ENCODE measurements at regions not wholly inside any gene's neighbourhood (a gene's known extent, or its start where the extent isn't known, plus 50 kb on each side); places are given as distances from the start of the nearest gene placed in this dataset.

DNA sequence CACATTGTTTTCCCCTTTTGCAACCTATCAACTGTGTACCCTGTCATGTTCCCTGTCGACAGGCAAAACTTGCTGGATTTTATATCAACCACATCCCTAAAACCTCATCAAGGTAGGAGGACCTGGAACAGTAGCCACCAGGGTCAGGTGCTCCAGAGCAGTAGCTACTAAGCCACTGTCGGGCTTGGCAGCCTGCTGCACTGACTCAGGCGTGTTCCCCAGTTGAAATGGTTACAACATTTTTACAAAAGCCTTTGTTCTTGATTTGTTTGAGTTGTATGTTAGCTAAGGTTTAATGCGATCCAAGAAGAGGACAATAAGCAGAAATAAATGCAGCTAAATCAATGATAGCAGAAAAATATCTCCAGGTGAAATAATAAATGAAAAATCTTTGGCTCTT is 407.4 kb upstream of the TLE4 start:
- intact Hi-C loops (cut with DNase I): no loop called here

GRCh38 chr9:79165020-79165780 is 406.6 kb upstream of the TLE4 start:
- no peak for DNase-seq
- intact Hi-C loops (cut with DNase I): no loop called here

More for the DNA sequence above, 407.4 kb upstream of the TLE4 start:
- DNase-seq: no peak

DNA sequence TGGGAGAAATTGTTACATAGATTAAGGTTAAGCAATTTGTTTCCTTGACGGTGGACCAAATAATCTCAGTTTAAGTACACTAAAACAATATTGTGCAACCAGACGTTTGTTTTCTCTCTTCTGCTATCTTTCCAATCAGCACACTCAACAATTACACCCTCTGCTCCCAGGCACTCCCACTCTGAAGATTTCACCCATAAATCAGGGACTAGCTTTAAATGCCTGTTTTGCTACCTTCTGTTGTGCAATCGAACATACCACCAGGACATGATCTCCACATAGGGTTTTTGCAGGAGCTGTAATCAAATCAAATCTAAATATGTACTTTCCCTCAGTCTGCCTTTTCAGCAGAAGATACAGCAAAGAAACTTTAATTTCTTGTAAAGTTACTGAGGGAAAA is 405.8 kb upstream of the TLE4 start:
- intact Hi-C loops (cut with DNase I): no loop called here
- no peak for DNase-seq

- intact Hi-C loops (cut with DNase I): no loop called here
- no peak for DNase-seq
These were observed 401.1 kb upstream of the TLE4 start for GRCh38 chr9:79170643-79171042.

GRCh38 chr9:79173932-79174331 is 397.8 kb upstream of the TLE4 start:
- intact Hi-C loops (cut with DNase I): no loop called here
- no peak for DNase-seq

DNA sequence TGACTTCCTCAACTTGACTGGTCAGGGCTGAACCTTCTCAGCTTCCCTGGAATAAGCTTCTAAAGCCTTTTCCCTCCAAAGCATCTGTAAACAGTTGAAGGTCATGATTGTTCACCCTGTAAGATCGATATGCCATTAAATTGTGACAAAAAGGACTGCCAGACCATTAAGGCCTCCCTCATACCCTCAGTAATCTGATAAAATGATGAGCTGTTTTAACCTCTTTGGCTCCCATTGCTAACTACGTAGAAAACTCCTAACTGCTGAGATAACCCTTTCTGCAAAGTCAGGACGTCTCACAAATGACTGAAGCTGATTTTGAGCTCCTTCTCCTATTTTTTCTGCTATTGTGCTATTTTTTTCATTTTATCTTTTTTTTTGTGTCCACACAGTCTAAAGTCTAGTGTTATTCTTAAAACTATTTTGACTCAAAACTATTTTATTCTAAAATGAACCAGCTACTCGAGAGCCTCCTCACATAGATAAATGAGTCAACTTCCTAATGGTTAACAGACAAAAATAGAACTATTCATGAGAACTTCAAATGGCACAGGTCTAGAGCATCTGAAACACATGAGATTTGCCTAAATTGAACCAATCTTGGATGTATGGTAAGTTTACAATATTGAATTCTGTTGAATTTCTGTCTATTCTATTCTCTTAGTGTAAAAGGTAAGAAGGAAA is 395.6 kb upstream of the TLE4 start:
- no peak for DNase-seq
- intact Hi-C loops (cut with DNase I): no loop called here

GRCh38 chr9:79184831-79185230 is 386.9 kb upstream of the TLE4 start:
- intact Hi-C loops (cut with DNase I): no loop called here
- no peak for DNase-seq

DNA sequence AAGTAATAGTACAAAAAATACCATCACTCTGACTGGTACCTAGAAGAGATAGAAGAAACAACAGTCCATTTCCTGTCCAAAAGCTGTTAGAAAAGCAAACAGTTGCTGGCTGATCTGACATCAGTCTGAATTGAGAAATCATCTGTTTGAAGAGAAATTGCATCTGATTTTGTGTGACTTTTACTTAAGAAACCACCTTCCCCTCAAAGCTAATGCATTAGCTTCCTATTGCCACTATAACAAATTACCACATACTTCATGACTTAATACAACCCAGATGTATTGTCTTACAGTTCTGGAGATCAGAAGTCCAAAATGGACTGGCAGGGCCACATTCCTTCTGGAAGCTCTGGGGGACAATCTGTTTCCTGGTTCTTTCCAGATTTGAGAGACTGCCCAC is 385.9 kb upstream of the TLE4 start:
- intact Hi-C loops (cut with DNase I): no loop called here
- peak in 1 of 10 donors; percentile 11 for DNase-seq

DNA sequence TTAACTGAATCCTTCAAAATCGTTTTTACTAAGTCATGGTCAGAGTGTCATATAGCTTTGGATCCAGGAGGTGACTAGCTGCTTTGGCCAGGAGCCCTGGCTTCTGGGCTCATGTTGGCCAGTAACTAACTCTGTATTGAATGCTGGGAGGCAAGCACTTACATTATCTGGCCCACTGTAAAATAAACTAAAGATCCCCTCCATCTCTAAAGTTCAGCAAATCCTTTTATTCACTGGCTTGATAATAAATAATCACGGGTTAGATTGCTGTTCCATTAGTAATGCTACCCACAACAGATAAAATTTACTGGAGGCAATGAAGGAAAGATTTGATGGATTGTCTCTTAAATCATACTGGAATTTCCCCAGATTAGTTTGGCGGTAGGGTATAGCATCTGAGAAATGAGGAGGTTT is 382.2 kb upstream of the TLE4 start:
- DNase-seq: no peak
- intact Hi-C loops (cut with DNase I): no loop called here

GRCh38 chr9:79193001-79193400 is 378.8 kb upstream of the TLE4 start:
- intact Hi-C loops (cut with DNase I): no loop called here
- no peak for DNase-seq

DNA sequence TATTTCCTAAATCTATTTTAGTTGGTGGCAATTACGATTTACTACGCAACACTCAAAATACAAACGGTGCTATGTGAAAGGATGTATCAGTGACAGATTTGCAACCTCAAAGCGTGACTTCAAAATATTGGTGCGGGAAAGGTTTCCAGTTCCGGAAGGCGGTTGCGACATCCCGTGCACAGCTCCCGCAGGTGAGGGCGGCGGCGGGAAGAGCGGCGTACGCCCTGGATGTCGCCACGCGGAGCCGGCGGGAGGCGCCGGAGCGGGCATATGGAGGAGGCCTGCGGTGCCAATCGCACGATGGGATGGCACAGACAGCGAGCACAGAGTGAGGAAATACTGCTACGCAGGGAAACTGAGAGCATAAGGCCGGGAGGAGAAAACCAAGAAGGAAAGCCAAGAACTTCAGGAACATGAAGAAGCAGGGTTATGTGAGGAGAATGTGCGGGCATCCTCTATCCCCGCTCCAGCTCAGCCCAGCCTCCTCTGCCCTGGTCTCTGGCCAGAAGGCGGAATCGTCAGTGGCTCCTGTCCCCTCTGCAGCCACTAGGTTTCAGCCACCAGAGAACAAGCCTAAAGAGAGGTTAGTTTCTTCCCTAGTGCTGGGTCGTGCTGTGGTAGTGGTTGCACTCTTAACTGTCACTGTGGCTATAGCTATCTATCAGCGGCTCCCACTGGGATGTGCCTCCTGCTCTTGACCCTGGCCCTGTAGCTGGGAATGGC is 378.1 kb upstream of the TLE4 start:
- intact Hi-C loops (cut with DNase I): no loop called here
- peak in 2 of 10 donors; percentile 69 to 73 for DNase-seq

- intact Hi-C loops (cut with DNase I): no loop called here
- no peak for DNase-seq
These were observed 375.9 kb upstream of the TLE4 start for GRCh38 chr9:79195879-79196278.

DNA sequence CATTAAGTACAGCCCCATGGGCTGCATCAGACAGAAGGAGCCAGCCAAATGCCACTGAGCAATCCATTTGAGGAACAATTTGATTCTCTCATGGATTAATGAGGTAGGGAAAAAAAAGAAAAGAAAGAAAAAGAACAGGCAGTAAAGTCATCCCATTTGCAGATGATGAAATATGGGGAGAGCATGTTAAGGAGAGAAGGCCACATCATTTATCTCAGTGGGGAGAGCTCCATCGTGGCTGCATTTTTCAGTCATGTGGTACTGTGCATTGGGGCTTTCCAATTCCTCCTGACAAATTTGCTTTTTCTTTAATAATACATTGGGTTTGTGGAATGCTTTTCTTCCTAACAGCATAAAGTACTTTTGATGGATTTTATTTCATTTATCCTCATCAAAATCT is 375.2 kb upstream of the TLE4 start:
- intact Hi-C loops (cut with DNase I): no loop called here

DNA sequence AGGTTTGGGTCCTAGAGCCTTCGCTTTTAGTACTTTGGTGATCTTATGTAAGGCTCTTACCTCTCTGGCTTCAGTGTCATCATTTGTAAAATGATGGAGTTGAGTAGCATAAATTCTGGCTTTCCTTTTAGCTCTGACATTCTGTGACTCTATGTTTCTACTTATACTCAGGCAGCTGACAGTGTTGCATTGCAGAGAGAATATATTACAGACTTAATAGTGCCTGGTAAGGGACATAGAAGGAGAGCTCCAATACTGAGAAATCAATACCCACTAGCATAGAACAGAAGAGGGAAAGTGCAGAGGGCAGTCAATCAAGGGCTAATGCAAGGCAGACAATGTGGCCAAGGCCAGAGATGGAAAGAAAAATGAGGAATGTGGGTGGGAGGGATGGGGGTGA is 371.4 kb upstream of the TLE4 start:
- DNase-seq: no peak
- intact Hi-C loops (cut with DNase I): no loop called here

More for the DNA sequence above, 375.2 kb upstream of the TLE4 start:
- no peak for DNase-seq

- no peak for DNase-seq
- intact Hi-C loops (cut with DNase I): no loop called here
These were observed 370.1 kb upstream of the TLE4 start for GRCh38 chr9:79201636-79202035.

DNA sequence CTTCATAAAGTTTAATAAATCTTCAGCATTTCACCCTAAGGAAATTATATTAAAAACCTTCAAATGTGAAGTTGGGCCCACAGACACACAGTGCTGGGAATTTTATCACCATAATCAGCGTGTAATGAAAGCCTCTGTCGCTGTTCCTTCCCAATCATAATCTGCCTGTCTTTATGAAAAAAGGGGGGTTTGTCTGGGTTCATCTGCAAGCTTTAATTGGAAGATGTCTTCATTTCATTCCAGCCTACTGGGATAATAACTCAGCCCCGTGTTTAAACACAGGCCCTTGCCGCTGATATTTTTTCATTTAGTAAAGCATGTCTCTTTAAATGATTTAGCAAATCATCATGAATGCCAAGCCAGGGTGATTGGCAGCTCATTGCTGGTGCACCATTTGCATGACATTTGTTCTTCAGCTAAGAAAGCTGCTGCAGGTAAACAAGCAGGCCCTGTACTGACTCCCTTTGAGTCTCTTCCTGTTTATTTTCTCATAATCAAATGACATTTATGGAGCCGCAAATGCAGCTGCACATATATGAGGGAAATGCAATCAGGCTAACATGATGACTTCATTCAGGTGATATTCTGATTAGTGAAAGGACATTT is 362.9 kb upstream of the TLE4 start:
- intact Hi-C loops (cut with DNase I): no loop called here
- DNase-seq: no peak

GRCh38 chr9:79210541-79211243 is 361.1 kb upstream of the TLE4 start:
- no peak for DNase-seq
- intact Hi-C loops (cut with DNase I): no loop called here

GRCh38 chr9:79213417-79214125 is 358.2 kb upstream of the TLE4 start:
- intact Hi-C loops (cut with DNase I): no loop called here
- DNase-seq: no peak

DNA sequence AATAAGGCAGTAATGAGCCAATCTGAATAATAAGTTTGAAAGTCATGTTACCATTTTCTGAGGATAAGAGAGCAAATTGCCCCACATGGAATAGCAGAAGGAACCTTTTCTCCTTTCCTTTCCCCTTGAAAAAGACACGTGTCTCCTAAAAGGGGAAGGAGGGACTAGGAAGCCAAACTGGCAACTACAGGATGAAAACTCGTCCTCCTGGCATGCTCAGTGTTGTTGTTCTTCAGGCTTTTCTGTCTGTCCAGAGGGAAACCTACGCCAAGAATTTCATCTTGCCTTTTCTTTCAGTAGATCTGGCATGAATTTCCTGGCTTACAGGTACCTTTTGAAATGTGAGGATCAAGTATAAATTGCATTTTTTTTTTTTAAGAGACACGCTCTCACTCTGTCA is 355.9 kb upstream of the TLE4 start:
- no peak for DNase-seq
- intact Hi-C loops (cut with DNase I): no loop called here

DNA sequence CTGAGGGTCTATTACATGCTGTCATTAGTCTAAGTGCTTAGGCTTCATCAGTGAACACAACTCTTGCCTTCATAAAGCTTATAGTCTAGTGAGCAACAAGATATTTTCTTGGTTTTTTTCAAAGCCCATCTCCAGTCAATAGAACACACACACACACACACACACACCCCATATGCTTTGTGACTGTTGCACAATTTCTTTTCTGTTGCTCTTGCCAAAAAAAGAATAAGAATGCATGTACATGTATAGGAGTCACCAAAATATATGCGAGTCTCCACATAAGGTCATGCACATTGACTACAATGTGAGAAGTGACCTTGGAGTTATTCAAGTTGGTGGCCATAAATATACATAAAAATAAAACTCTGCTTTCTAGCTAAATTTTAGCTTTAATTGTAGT is 351.5 kb upstream of the TLE4 start:
- intact Hi-C loops (cut with DNase I): no loop called here
- no peak for DNase-seq

Measured in posterior cingulate gyrus (tissue), 11 donors.